Medulla oblongata (tissue), 1 donor: ENCODE measurements at regions not wholly inside any gene's neighbourhood (a gene's known extent, or its start where the extent isn't known, plus 50 kb on each side); places are given as distances from the start of the nearest gene placed in this dataset.

Experiments
- DNase-seq: peaks from one replicate; pipeline ENCODE4 v3.0.0-alpha.2; 2015; ENCODE audit errors: extremely low spot score

- DNase-seq: peak; percentile 27
These were observed 78.0 kb downstream of the RGS13 start for GRCh38 chr1:192713921-192714320.

DNA sequence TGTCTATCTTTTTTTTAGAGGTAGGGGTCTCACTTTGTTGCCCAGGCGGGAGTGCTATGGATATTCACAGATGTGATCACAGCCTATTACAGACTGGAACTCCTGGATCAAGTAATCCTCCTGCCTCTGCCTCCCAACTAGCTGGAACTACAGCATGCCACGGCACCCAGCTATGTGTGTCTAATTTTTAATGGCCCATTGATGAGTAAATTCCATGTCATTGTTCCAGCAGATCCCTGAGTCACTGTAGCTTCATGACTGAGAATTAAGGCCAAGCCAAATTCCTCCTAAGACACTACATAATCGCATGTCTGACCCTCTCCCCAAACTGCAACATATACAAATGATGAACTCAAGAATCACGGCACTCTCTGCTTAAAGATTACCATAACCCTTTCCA lies 84.2 kb upstream of the RGS2 start:
- DNase-seq: no peak

GRCh38 chr1:192726820-192727504 lies 81.9 kb upstream of the RGS2 start:
- DNase-seq: no peak

DNA sequence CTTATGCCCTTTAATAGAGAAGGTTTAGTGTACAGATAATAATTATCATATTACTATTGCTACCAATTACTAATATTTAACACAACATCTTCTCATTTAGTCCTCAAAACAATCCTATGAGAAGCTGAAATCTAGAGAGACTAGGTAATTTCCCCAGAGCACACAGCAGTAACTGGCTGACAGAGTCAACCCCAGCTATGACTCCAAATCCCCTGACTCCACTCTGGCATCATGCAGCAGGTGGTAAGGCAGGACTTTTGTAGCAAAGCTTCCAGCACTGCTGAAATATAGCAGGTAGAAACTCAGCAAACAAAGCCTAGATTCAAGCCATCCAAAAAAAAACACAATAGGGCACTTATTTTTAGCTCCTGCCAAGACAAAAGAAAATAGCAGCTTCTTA lies 79.3 kb upstream of the RGS2 start:
- no peak for DNase-seq

- no peak for DNase-seq
These were observed 78.6 kb upstream of the RGS2 start for GRCh38 chr1:192730198-192730597.

DNA sequence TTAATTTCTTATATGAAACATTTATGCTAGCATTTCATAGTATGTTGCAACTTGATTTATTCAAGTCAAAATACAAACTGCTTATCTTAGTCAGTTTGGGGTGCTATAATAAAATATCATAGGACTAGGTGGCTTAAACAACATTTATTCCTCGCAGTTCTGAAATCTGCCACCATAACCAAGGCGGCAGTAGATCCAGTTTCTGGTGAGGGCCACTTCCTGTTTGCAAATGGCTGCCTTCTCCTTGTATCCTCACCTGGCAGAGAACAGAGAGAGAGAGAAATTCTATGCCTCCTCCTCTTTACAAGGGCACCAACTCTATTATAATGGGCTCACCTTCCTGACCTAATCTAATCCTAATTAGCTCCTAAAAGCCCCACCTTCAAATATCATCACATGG lies 76.1 kb upstream of the RGS2 start:
- DNase-seq: no peak

- no peak for DNase-seq
These were observed 73.4 kb upstream of the RGS2 start for GRCh38 chr1:192735298-192735915.

DNA sequence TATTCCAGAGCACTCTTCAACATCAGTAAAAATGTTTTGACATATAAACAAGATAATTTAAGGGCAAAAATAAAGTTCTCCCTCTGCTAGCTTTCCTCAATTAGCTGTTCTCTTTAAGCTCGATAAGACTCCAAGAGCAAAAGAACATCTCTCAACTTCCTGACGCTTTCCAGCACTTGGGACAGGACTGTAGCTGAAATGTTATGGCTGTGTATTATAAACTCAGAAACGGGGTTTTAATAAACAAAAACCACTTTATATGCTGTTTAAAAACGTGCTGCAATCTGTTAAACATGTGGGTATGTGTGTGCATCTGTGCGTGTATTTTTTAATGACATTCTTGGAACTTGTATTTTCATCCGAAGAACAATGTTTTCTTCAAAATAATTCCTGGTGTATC lies 71.5 kb upstream of the RGS2 start:
- no peak for DNase-seq

DNA sequence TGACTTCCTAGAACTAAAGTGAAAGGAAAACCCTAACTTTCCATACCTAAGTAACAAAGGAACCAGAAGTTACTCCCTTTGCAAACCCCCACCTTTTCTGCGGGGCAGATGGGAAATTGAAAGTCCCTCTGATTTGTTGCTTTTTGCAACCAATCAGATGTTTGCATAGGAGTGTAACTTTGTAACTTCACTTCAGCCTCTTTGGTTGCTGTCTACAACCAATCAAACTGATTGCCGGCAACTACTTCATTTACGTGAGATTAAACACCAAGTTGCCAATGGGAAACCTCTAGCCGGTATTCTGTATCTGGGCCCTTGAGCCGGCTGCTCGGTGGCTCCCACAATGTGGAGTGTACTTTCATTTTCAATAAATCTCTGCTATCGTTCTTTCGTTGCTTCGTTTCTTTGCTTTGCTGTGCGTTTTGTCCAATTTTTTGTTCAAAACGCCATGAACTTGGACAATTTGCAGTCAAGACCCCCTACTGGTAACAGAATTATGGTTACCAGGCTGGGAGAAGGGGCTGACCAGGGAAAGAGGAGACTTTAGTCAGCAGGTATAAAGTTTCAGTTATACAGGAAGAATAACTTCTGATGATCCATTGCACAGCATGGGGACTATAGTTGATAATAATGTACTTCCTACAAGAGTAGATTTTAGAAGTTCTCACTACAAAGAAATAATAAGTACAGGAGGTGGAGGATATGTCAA lies 69.2 kb upstream of the RGS2 start:
- DNase-seq: no peak

DNA sequence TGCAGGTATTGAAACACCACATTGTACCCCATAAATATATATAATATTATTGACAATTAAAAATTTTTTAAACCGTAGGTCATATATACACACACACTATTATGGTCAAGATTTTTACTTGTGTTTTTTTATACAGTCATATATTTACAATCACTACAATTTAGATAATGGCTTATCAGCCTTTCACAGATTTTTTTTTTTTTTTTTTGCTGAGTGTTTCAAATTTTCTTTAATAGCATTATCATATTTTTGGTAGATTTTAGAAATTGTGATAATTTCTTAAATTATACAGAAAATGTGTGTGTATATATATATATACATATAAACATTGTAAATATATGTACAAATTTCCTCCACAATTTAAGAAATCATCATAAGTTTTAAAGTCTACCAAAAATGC lies 68.6 kb upstream of the RGS2 start:
- DNase-seq: no peak

- no peak for DNase-seq
These were observed 67.7 kb upstream of the RGS2 start for GRCh38 chr1:192741095-192741494.

- no peak for DNase-seq
These were observed 61.5 kb upstream of the RGS2 start for GRCh38 chr1:192747301-192747700.

- no peak for DNase-seq
These were observed 60.9 kb upstream of the RGS2 start for GRCh38 chr1:192747943-192748342.

DNA sequence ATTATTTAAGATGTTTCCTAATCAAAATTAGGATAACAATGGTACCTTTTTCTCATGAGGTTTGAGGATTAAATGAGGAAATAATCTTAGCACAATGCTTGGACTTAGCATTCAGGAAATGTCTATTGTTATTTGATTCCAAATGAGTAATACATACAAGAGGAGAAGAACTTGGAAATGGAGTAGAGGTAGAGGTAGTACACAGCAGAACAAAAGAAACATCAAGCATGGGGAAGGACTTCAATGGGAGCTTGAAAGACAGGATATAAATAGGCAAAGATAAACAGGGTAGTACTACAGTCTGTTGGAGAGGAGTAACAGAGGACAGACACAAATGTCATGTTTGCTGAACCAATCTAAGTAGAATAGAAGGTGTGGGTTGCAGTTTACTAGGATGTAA lies 59.5 kb upstream of the RGS2 start:
- no peak for DNase-seq

GRCh38 chr1:192751260-192751659 lies 57.6 kb upstream of the RGS2 start:
- DNase-seq: no peak

- DNase-seq: no peak
These were observed 52.5 kb upstream of the RGS2 start for GRCh38 chr1:192756314-192756713.

DNA sequence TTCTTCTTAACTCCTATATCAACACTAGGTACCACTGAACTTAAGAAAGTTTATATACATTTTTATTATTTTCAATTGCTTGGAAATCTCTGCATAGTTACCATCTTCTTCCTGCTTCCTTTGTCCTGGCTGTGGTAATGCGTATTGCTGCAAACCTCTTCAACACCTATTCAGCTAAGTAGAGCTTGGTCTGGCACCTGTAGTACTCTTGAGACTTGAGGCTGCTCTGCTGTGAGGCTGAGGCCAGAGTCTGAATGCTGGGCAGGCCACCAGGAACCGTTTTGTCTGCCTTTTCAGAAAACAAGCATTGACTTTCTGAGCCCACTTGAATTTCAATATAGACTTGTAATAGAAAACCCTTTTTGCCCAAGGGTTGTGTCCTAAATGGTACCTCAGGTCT lies 52.0 kb upstream of the RGS2 start:
- DNase-seq: peak; percentile 40

- DNase-seq: no peak
These were observed 50.3 kb upstream of the RGS2 start for GRCh38 chr1:192758492-192758891.
